Ishikawa (cell line): ENCODE measurements at regions not wholly inside any gene's neighbourhood (a gene's known extent, or its start where the extent isn't known, plus 50 kb on each side); places are given as distances from the start of the nearest gene placed in this dataset.

Experiments
- CEBPB ChIP-seq: IDR thresholded peaks from 2 replicates; pipeline ENCODE4 v1.6.1; 2012
- CREB1 ChIP-seq: IDR thresholded peaks from 2 replicates; pipeline ENCODE4 v1.6.1; 2012; ENCODE audit warnings: low read depth
- EGR1 ChIP-seq: IDR thresholded peaks from 2 replicates; pipeline ENCODE4 v1.6.1; 2012
- EP300 ChIP-seq: IDR thresholded peaks from 2 replicates; pipeline ENCODE4 v1.6.1; 2012; ENCODE audit warnings: borderline replicate concordance
- MAX ChIP-seq: IDR thresholded peaks from 2 replicates; pipeline ENCODE4 v1.6.1; 2012
- NFIC ChIP-seq: IDR thresholded peaks from 2 replicates; pipeline ENCODE4 v1.6.1; 2012
- RAD21 ChIP-seq: IDR thresholded peaks from 2 replicates; pipeline ENCODE4 v1.6.1; 2012; ENCODE audit warnings: low read depth
- REST ChIP-seq: IDR thresholded peaks from 2 replicates; pipeline ENCODE4 v1.6.1; 2012; ENCODE audit warnings: low read depth, mild to moderate bottlenecking
- TAF1 ChIP-seq: IDR thresholded peaks from 2 replicates; pipeline ENCODE4 v1.6.1; 2012; ENCODE audit warnings: low read depth, mild to moderate bottlenecking
- TEAD4 ChIP-seq: IDR thresholded peaks from 2 replicates; pipeline ENCODE4 v1.6.1; 2012
- USF1 ChIP-seq: IDR thresholded peaks from 2 replicates; pipeline ENCODE4 v1.6.1; 2012

GRCh38 chrX:99798936-99799335, 611.1 kb downstream of the PCDH19 start:
- TF ChIP-seq REST (no peak), EP300 (no peak), TEAD4 (no peak), CREB1 (no peak), MAX (no peak), RAD21 (no peak), NFIC (no peak), CEBPB (no peak), USF1 (no peak), EGR1 (no peak), TAF1 (no peak)
